Liver (tissue), 7 donors: ENCODE measurements at regions not wholly inside any gene's neighbourhood (a gene's known extent, or its start where the extent isn't known, plus 50 kb on each side); places are given as distances from the start of the nearest gene placed in this dataset.

Source experiments
- DNase-seq: peaks from one replicate; pipeline ENCODE4 v3.0.0-alpha.2; 2017; ENCODE audit warnings: low spot score
- H3K27ac ChIP-seq, 2 donors: one replicate each; pipeline ENCODE4 v1.7.0; 2013; ENCODE audit warnings: inconsistent platforms in 2 of 2, low read length in 2 of 2, control low read depth in 1 of 2, low read depth in 1 of 2, mild to moderate bottlenecking in 1 of 2
- H3K27me3 ChIP-seq, 4 donors: one replicate each; pipeline versions ENCODE4 v1.6.1 to v1.7.0; 2013; ENCODE audit warnings: low read length in 3 of 4, inconsistent platforms in 1 of 4, mild to moderate bottlenecking in 1 of 4, moderate library complexity in 1 of 4; ENCODE audit not compliant: control insufficient read depth in 4 of 4, insufficient read depth in 4 of 4
- H3K36me3 ChIP-seq, 4 donors: one replicate each; pipeline versions ENCODE4 v1.6.1 to v1.7.0; 2013; ENCODE audit warnings: low read length in 3 of 4, mild to moderate bottlenecking in 3 of 4, low read depth in 1 of 4, moderate library complexity in 1 of 4; ENCODE audit not compliant: control insufficient read depth in 4 of 4, insufficient read depth in 3 of 4
- H3K4me1 ChIP-seq, 4 donors: one replicate each; pipeline versions ENCODE4 v1.6.1 to v1.7.0; 2013; ENCODE audit warnings: low read length in 3 of 4, mild to moderate bottlenecking in 3 of 4, moderate library complexity in 1 of 4; ENCODE audit not compliant: control insufficient read depth in 4 of 4, insufficient read depth in 4 of 4
- H3K4me3 ChIP-seq, 3 donors: one replicate each; pipeline versions ENCODE4 v1.6.1 to v1.7.0; 2013; ENCODE audit warnings: low read length in 3 of 3, control low read depth in 1 of 3, low read depth in 1 of 3, mild to moderate bottlenecking in 1 of 3
- H3K9ac ChIP-seq, 2 donors: one replicate each; pipeline ENCODE4 v1.7.0; 2013; ENCODE audit warnings: low read length in 2 of 2, mild to moderate bottlenecking in 2 of 2, moderate library complexity in 2 of 2, control low read depth in 1 of 2, low read depth in 1 of 2
- H3K9me3 ChIP-seq, 4 donors: one replicate each; pipeline versions ENCODE4 v1.6.1 to v1.7.0; 2013; ENCODE audit warnings: low read length in 3 of 4; ENCODE audit not compliant: control insufficient read depth in 4 of 4
- EGR1 ChIP-seq, 2 donors: IDR thresholded peaks; 2 replicates each; pipeline ENCODE4 v1.6.1; 2016 to 2018; ENCODE audit warnings: antibody characterized with exemption in 2 of 2, low read depth in 2 of 2
- FOXA2 ChIP-seq: IDR thresholded peaks from 2 replicates; pipeline ENCODE4 v1.6.1; 2016; ENCODE audit warnings: antibody characterized with exemption
- GABPA ChIP-seq, 2 donors: IDR thresholded peaks in 1 of 2; conservative IDR thresholded peaks in 1 of 2; 2 replicates each; pipeline ENCODE4 v1.6.1; 2016; ENCODE audit warnings: antibody characterized with exemption in 2 of 2, mild to moderate bottlenecking in 1 of 2, moderate library complexity in 1 of 2
- HNF4A ChIP-seq, 2 donors: conservative IDR thresholded peaks; 2 replicates each; pipeline ENCODE4 v1.6.1; 2016; ENCODE audit warnings: antibody characterized with exemption in 2 of 2, mild to moderate bottlenecking in 2 of 2
- HNF4G ChIP-seq: IDR thresholded peaks from 2 replicates; pipeline ENCODE4 v1.6.1; 2016; ENCODE audit warnings: antibody characterized with exemption
- RAD21 ChIP-seq, 2 donors: IDR thresholded peaks; 2 replicates each; pipeline ENCODE4 v1.6.1; 2016; ENCODE audit warnings: antibody characterized with exemption in 2 of 2, mild to moderate bottlenecking in 2 of 2
- RXRA ChIP-seq, 2 donors: IDR thresholded peaks; 2 replicates each; pipeline ENCODE4 v1.6.1; 2017 to 2018; ENCODE audit warnings: antibody characterized with exemption in 2 of 2, mild to moderate bottlenecking in 1 of 2
- SP1 ChIP-seq: IDR thresholded peaks from 2 replicates; pipeline ENCODE4 v1.6.1; 2018; ENCODE audit warnings: antibody characterized with exemption, mild to moderate bottlenecking
- TAF1 ChIP-seq: conservative IDR thresholded peaks from 2 replicates; pipeline ENCODE4 v1.6.1; 2016; ENCODE audit warnings: antibody characterized with exemption, mild to moderate bottlenecking
- YY1 ChIP-seq: IDR thresholded peaks from 2 replicates; pipeline ENCODE4 v1.6.1; 2016; ENCODE audit warnings: antibody characterized with exemption, mild to moderate bottlenecking
- WGBS: extraction: QIAGEN DNeasy Blood & Tissue Kit; methylation state at CpG from one replicate; pipeline ENCODE4 v1.1.7; 2013; 5-methylcytosine and 5-hydroxymethylcytosine counted together
- TF ChIP-seq, protein P1 (sequence below): IDR thresholded peaks from 2 replicates; pipeline ENCODE4 v1.6.1; 2016; ENCODE audit warnings: antibody characterized with exemption
- TF ChIP-seq, protein P2 (sequence below): IDR thresholded peaks from 2 replicates; pipeline ENCODE4 v1.6.1; 2016; ENCODE audit warnings: antibody characterized with exemption
- TF ChIP-seq, protein P3 (sequence below): IDR thresholded peaks from 2 replicates; pipeline ENCODE4 v1.6.1; 2016; ENCODE audit warnings: antibody characterized with exemption, mild to moderate bottlenecking
- donor health status: healthy.
- donor health status: healthy.
- donor health status: healthy.
- donor health status: healthy.

GRCh38 chr6:150767161-150767560, 98.3 kb upstream of the MTHFD1L start:
- Histone ChIP-seq H3K9me3 (no peaks in the 10 kb centered on the region), H3K4me1 (peaks cover 0 to 8% (median 0%) of the 10 kb centered on the region in 4 donors), H3K4me3 (no peak overlapping the region), H3K9ac (no peak overlapping the region), H3K27ac (no peak overlapping the region), H3K36me3 (peaks cover 0 to 2% (median 0%) of the 10 kb centered on the region in 4 donors), H3K27me3 (no peaks in the 10 kb centered on the region)
- WGBS = 86% methylated on average over 2 of the region's 2 CpGs
- DNase-seq = no peak
- TF ChIP-seq HNF4G (no peak), RAD21 (IDR thresholded peaks at IDR 0.05) (no peak), TAF1 (no peak), GABPA (IDR thresholded peaks at IDR 0.05 in 1 of 2, conservative IDR thresholded peaks at IDR 0.05 in 1 of 2) (no peak)

DNA sequence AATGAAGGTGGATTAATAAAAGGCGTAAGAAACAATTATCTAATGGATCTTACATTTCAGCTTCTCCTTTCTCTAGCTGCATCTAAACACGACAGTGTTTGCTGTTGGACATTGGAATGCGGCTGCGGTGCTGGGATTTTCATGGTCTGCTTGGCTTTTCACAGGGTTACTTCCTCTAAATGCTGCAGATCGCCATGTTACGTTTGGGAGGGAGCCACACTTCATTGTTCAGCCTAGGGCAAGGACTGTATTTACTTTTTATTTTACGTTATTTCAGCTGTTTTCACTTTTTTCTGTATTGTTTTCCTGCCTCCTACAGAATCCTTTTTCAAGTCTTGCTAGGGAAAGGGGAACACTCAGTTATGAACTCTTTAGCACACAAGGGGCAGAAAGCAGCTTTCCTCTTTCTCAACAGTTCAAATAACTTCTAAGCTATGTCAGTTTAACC, 97.9 kb upstream of the MTHFD1L start:
- TF ChIP-seq SP1 = no peak
- TF ChIP-seq YY1 = peak; percentile 12
- TF ChIP-seq, protein P1, sequence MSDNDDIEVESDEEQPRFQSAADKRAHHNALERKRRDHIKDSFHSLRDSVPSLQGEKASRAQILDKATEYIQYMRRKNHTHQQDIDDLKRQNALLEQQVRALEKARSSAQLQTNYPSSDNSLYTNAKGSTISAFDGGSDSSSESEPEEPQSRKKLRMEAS = no peak
- no peak for TF ChIP-seq HNF4A (conservative IDR thresholded peaks at IDR 0.05)
- TF ChIP-seq FOXA2 = no peak
- no peak for TF ChIP-seq HNF4G
- TF ChIP-seq RXRA (IDR thresholded peaks at IDR 0.05) = no peak
- no peak for TF ChIP-seq TAF1
- 75% methylated on average over 7 of the region's 7 CpGs for WGBS
- Histone ChIP-seq H3K9ac (no peak overlapping the region), H3K9me3 (no peaks in the 10 kb centered on the region), H3K27me3 (no peaks in the 10 kb centered on the region), H3K36me3 (peaks cover 0 to 5% (median 0%) of the 10 kb centered on the region in 4 donors), H3K27ac (no peak overlapping the region), H3K4me1 (peaks cover 0 to 8% (median 0%) of the 10 kb centered on the region in 4 donors), H3K4me3 (no peak overlapping the region)
- DNase-seq = no peak

GRCh38 chr6:150770637-150771036, 94.9 kb upstream of the MTHFD1L start:
- H3K27ac ChIP-seq = no peak overlapping the region
- H3K27me3 ChIP-seq = no peaks in the 10 kb centered on the region
- H3K4me3 ChIP-seq = no peak overlapping the region
- H3K9ac ChIP-seq = no peak overlapping the region
- peaks cover 0 to 6% (median 2%) of the 10 kb centered on the region in 4 donors for H3K9me3 ChIP-seq
- H3K4me1 ChIP-seq = peaks cover 0 to 2% (median 0%) of the 10 kb centered on the region in 4 donors
- peaks cover 0 to 7% (median 0%) of the 10 kb centered on the region in 4 donors for H3K36me3 ChIP-seq
- TF ChIP-seq TAF1 (no peak), RAD21 (IDR thresholded peaks at IDR 0.05) (no peak), SP1 (no peak), HNF4A (conservative IDR thresholded peaks at IDR 0.05) (no peak), RXRA (IDR thresholded peaks at IDR 0.05) (no peak), EGR1 (IDR thresholded peaks at IDR 0.05; ENCODE audit: low read depth in 2 of 2) (no peak), YY1 (no peak)
- TF ChIP-seq, protein P2, sequence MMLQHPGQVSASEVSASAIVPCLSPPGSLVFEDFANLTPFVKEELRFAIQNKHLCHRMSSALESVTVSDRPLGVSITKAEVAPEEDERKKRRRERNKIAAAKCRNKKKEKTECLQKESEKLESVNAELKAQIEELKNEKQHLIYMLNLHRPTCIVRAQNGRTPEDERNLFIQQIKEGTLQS = no peak
- TF ChIP-seq, protein P1 = no peak
- TF ChIP-seq, protein P3, sequence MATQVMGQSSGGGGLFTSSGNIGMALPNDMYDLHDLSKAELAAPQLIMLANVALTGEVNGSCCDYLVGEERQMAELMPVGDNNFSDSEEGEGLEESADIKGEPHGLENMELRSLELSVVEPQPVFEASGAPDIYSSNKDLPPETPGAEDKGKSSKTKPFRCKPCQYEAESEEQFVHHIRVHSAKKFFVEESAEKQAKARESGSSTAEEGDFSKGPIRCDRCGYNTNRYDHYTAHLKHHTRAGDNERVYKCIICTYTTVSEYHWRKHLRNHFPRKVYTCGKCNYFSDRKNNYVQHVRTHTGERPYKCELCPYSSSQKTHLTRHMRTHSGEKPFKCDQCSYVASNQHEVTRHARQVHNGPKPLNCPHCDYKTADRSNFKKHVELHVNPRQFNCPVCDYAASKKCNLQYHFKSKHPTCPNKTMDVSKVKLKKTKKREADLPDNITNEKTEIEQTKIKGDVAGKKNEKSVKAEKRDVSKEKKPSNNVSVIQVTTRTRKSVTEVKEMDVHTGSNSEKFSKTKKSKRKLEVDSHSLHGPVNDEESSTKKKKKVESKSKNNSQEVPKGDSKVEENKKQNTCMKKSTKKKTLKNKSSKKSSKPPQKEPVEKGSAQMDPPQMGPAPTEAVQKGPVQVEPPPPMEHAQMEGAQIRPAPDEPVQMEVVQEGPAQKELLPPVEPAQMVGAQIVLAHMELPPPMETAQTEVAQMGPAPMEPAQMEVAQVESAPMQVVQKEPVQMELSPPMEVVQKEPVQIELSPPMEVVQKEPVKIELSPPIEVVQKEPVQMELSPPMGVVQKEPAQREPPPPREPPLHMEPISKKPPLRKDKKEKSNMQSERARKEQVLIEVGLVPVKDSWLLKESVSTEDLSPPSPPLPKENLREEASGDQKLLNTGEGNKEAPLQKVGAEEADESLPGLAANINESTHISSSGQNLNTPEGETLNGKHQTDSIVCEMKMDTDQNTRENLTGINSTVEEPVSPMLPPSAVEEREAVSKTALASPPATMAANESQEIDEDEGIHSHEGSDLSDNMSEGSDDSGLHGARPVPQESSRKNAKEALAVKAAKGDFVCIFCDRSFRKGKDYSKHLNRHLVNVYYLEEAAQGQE = no peak
- no peak for DNase-seq
- 87% methylated on average over 3 of the region's 3 CpGs for WGBS
